Smooth muscle cell (in vitro differentiated cells): ENCODE measurements at regions not wholly inside any gene's neighbourhood (a gene's known extent, or its start where the extent isn't known, plus 50 kb on each side); places are given as distances from the start of the nearest gene placed in this dataset.

Experiments used
- DNase-seq: peaks from one replicate; lab custom pipeline; 2025; ENCODE audit not compliant: unreplicated experiment; lab: John Stamatoyannopoulos, UW
- H2AFZ ChIP-seq: fragments of 200-600 bp; sonication (generic); 2 replicates; pipeline ENCODE4 v1.6.0; 2016; ENCODE audit warnings: antibody characterized with exemption, low read depth, mild to moderate bottlenecking
- H3F3A ChIP-seq: fragments of 200-600 bp; sonication (generic); 2 replicates; pipeline ENCODE4 v1.6.0; 2017; ENCODE audit warnings: antibody characterized with exemption, low read depth
- H3K27ac ChIP-seq: fragments of 200-600 bp; sonication (generic); 2 replicates; pipeline ENCODE4 v1.5.1; 2016; ENCODE audit warnings: low read depth, mild to moderate bottlenecking
- H3K27me3 ChIP-seq: fragments of 200-600 bp; sonication (generic); 2 replicates; pipeline ENCODE4 v1.6.1; 2016; ENCODE audit warnings: low read depth, mild to moderate bottlenecking
- H3K36me3 ChIP-seq: fragments of 200-600 bp; sonication (generic); 2 replicates; pipeline ENCODE4 v1.5.1; 2016; ENCODE audit warnings: low read depth
- H3K4me1 ChIP-seq: fragments of 200-600 bp; sonication (generic); 2 replicates; pipeline ENCODE4 v1.5.1; 2016; ENCODE audit warnings: low read depth
- H3K4me2 ChIP-seq: fragments of 200-600 bp; sonication (generic); 2 replicates; pipeline ENCODE4 v1.6.0; 2016; ENCODE audit warnings: mild to moderate bottlenecking
- H3K4me3 ChIP-seq: fragments of 200-600 bp; sonication (generic); 2 replicates; pipeline ENCODE4 v1.5.1; 2016; ENCODE audit warnings: mild to moderate bottlenecking
- H3K79me2 ChIP-seq: fragments of 200-600 bp; sonication (generic); 2 replicates; pipeline ENCODE4 v1.6.0; 2016; ENCODE audit warnings: low read depth, mild to moderate bottlenecking
- H3K9ac ChIP-seq: fragments of 200-600 bp; sonication (generic); 2 replicates; pipeline ENCODE4 v1.6.0; 2016; ENCODE audit warnings: low read depth
- H3K9me3 ChIP-seq: fragments of 200-600 bp; sonication (generic); replicated peaks from 2 replicates; pipeline ENCODE4 v1.5.1; 2016; ENCODE audit warnings: low read depth
- H4K20me1 ChIP-seq: fragments of 200-600 bp; sonication (generic); 2 replicates; pipeline ENCODE4 v1.6.0; 2016; ENCODE audit warnings: low read depth
- CTCF ChIP-seq: fragments of 200-600 bp; sonication (generic); IDR thresholded peaks from 2 replicates; pipeline ENCODE4 v1.5.1; 2017; ENCODE audit warnings: borderline replicate concordance, mild to moderate bottlenecking, antibody characterized with exemption; ENCODE audit not compliant: insufficient read depth, poor library complexity, severe bottlenecking
- WGBS: methylation state at CpG from one replicate; pipeline ENCODE4 v1.1.7; 2016; ENCODE audit warnings: low lambda C conversion rate; 5-methylcytosine and 5-hydroxymethylcytosine counted together

- Histone ChIP-seq H3K4me2 (no peak overlapping the region), H3K79me2 (no peaks in the 10 kb centered on the region), H4K20me1 (no peaks in the 10 kb centered on the region), H2AFZ (no peak overlapping the region), H3K27ac (no peak overlapping the region), H3K27me3 (no peaks in the 10 kb centered on the region), H3K4me1 (no peaks in the 10 kb centered on the region), H3K36me3 (no peaks in the 10 kb centered on the region), H3K9me3 (no peaks in the 10 kb centered on the region), H3K9ac (no peak overlapping the region), H3K4me3 (no peak overlapping the region), H3F3A (no peaks in the 10 kb centered on the region)
- WGBS: 83% methylated on average over 7 of the region's 7 CpGs
- TF ChIP-seq CTCF: no peak
- DNase-seq: no peak
Measured at GRCh38 chr10:1873661-1874315, 136.5 kb upstream of the ADARB2 start.

- TF ChIP-seq CTCF: no peak
- Histone ChIP-seq H3K9me3 (no peaks in the 10 kb centered on the region), H4K20me1 (no peaks in the 10 kb centered on the region), H3K27ac (no peak overlapping the region), H3K27me3 (no peaks in the 10 kb centered on the region), H3K4me2 (no peak overlapping the region), H3K4me1 (no peaks in the 10 kb centered on the region), H3F3A (no peaks in the 10 kb centered on the region), H3K4me3 (no peak overlapping the region), H3K79me2 (no peaks in the 10 kb centered on the region), H3K36me3 (no peaks in the 10 kb centered on the region), H3K9ac (no peak overlapping the region), H2AFZ (no peak overlapping the region)
- whole genome bisulfite sequencing: 77% methylated on average over 7 of the region's 7 CpGs
- no peak for DNase-seq
Measured at GRCh38 chr10:1872151-1872726, 134.9 kb upstream of the ADARB2 start.

- Histone ChIP-seq H2AFZ (no peak overlapping the region), H3K4me2 (no peak overlapping the region), H3K9ac (no peak overlapping the region), H3K36me3 (no peaks in the 10 kb centered on the region), H3F3A (no peaks in the 10 kb centered on the region), H4K20me1 (no peaks in the 10 kb centered on the region), H3K4me1 (no peaks in the 10 kb centered on the region), H3K27me3 (no peaks in the 10 kb centered on the region), H3K9me3 (no peaks in the 10 kb centered on the region), H3K4me3 (no peak overlapping the region), H3K79me2 (no peaks in the 10 kb centered on the region), H3K27ac (no peak overlapping the region)
- WGBS: 59% methylated on average over 5 of the region's 5 CpGs
- DNase-seq: no peak
- no peak for TF ChIP-seq CTCF
Measured at GRCh38 chr10:1870491-1870890, 133.2 kb upstream of the ADARB2 start.

GRCh38 chr10:1869861-1870260, 132.5 kb upstream of the ADARB2 start:
- no peak for DNase-seq
- no peaks in the 10 kb centered on the region for H3K9me3 ChIP-seq
- no peak overlapping the region for H3K27ac ChIP-seq
- H3K9ac ChIP-seq: no peak overlapping the region
- H3K79me2 ChIP-seq: no peaks in the 10 kb centered on the region
- H3K4me3 ChIP-seq: no peak overlapping the region
- no peaks in the 10 kb centered on the region for H3K4me1 ChIP-seq
- WGBS: 75% methylated on average over 13 of the region's 13 CpGs
- H3K36me3 ChIP-seq: no peaks in the 10 kb centered on the region
- H3F3A ChIP-seq: no peaks in the 10 kb centered on the region
- no peak for TF ChIP-seq CTCF
- no peak overlapping the region for H3K4me2 ChIP-seq
- H2AFZ ChIP-seq: no peak overlapping the region
- no peaks in the 10 kb centered on the region for H4K20me1 ChIP-seq
- no peaks in the 10 kb centered on the region for H3K27me3 ChIP-seq
